ENCODE measurements at regions not wholly inside any gene's neighbourhood (a gene's known extent, or its start where the extent isn't known, plus 50 kb on each side); places are given as distances from the start of the nearest gene placed in this dataset.

DNA sequence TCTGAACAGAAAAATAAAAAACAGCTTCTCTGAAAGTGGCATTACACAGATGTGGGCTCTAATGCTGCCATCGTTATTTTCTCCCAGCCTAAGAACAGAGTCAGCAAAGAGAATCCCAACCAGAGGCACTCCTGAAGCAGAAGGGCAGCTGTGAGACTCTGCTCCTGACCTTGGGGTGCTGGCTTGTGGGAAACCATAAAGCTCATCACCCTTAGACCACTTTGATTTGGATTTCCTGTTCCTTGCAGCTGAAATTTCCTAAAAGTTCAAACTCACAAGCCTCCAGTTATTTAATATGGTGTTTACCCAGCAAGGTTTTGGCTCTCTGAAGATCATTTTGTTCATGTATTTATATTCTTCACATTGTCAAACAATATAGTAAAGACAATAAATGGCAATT lies 814.8 kb downstream of the TNS3 start:
- H3K4me2 ChIP-seq, result no peak overlapping the region
- H3K27ac Mint-ChIP-seq, result no peak overlapping the region

GRCh38 chr7:46764100-46764936 lies 817.6 kb downstream of the TNS3 start:
- peaks cover 7% of the 10 kb centered on the region; the same call in 1 of the 2 replicates for H3K36me3 ChIP-seq (ENCODE audit: insufficient read depth)
- H3K4me3 Mint-ChIP-seq, result no peak overlapping the region
- no peaks in the 10 kb centered on the region for H3K9me3 Mint-ChIP-seq
- H3K27ac Mint-ChIP-seq, result no peak overlapping the region
- no peaks in the 10 kb centered on the region for H3K4me1 Mint-ChIP-seq
- no peaks in the 10 kb centered on the region for H3K79me2 ChIP-seq (replicated peaks; ENCODE audit: insufficient read depth)
- no peaks in the 10 kb centered on the region for H3K4me1 ChIP-seq (ENCODE audit: insufficient read depth)
- no peaks in the 10 kb centered on the region for H3F3A ChIP-seq (replicated peaks; ENCODE audit: low read depth)
- no peak overlapping the region for H3K4me2 ChIP-seq
- no peak; the same call in 2 of the 3 replicates for ATAC-seq
- no peaks in the 10 kb centered on the region for H3K36me3 Mint-ChIP-seq (ENCODE audit: low read depth)
- TF ChIP-seq, protein P1, sequence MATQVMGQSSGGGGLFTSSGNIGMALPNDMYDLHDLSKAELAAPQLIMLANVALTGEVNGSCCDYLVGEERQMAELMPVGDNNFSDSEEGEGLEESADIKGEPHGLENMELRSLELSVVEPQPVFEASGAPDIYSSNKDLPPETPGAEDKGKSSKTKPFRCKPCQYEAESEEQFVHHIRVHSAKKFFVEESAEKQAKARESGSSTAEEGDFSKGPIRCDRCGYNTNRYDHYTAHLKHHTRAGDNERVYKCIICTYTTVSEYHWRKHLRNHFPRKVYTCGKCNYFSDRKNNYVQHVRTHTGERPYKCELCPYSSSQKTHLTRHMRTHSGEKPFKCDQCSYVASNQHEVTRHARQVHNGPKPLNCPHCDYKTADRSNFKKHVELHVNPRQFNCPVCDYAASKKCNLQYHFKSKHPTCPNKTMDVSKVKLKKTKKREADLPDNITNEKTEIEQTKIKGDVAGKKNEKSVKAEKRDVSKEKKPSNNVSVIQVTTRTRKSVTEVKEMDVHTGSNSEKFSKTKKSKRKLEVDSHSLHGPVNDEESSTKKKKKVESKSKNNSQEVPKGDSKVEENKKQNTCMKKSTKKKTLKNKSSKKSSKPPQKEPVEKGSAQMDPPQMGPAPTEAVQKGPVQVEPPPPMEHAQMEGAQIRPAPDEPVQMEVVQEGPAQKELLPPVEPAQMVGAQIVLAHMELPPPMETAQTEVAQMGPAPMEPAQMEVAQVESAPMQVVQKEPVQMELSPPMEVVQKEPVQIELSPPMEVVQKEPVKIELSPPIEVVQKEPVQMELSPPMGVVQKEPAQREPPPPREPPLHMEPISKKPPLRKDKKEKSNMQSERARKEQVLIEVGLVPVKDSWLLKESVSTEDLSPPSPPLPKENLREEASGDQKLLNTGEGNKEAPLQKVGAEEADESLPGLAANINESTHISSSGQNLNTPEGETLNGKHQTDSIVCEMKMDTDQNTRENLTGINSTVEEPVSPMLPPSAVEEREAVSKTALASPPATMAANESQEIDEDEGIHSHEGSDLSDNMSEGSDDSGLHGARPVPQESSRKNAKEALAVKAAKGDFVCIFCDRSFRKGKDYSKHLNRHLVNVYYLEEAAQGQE (IDR thresholded peaks at IDR 0.05; ENCODE audit: unreplicated experiment), result no peak
- TF ChIP-seq EZH2phosphoT487 (IDR thresholded peaks at IDR 0.05; ENCODE audit: unreplicated experiment) (no peak), ZNF331 (CRISPR knock-in tag; IDR thresholded peaks at IDR 0.05; ENCODE audit: low read depth) (no peak), ETS1 (IDR thresholded peaks at IDR 0.05) (no peak), NANOG (IDR thresholded peaks at IDR 0.05; ENCODE audit: borderline replicate concordance) (no peak), STAT1 (IDR thresholded peaks at IDR 0.05; ENCODE audit: unreplicated experiment) (no peak), ZNF462 (CRISPR knock-in tag; IDR thresholded peaks at IDR 0.05) (no peak), POLR2AphosphoS5 (IDR thresholded peaks at IDR 0.05; ENCODE audit: low read depth) (no peak)
- DNase-seq (ENCODE audit: low spot score), result no peak
- peaks cover 19% of the 10 kb centered on the region; the same call in 1 of the 2 replicates for H3K9me2 ChIP-seq (ENCODE audit: insufficient read depth)
- 0 out of 2 replicates have a peak overlapping the region, but pooled peaks have one; percentile 43 for H2AFZ ChIP-seq
- H3K4me3 ChIP-seq, result no peak overlapping the region
- no peaks in the 10 kb centered on the region for H3K27me3 ChIP-seq (ENCODE audit: insufficient read depth)
- H3K27ac ChIP-seq (ENCODE audit: low read depth), result no peak overlapping the region
- peaks cover 5% of the 10 kb centered on the region for H3K27me3 Mint-ChIP-seq (ENCODE audit: insufficient read depth, low read depth, poor library complexity)
- no peaks in the 10 kb centered on the region for H4K20me1 ChIP-seq (replicated peaks; ENCODE audit: insufficient read depth)

More for the DNA sequence above, 814.8 kb downstream of the TNS3 start:
- Histone ChIP-seq H4K20me1 (replicated peaks; ENCODE audit: insufficient read depth) (no peaks in the 10 kb centered on the region), H3K27me3 (ENCODE audit: insufficient read depth) (no peaks in the 10 kb centered on the region), H3K36me3 (ENCODE audit: insufficient read depth) (peaks cover 7% of the 10 kb centered on the region; the same call in 1 of the 2 replicates), H3K27ac (ENCODE audit: low read depth) (no peak overlapping the region), H3K4me1 (ENCODE audit: insufficient read depth) (peaks cover 6% of the 10 kb centered on the region; the same call in 1 of the 2 replicates), H3K9me2 (ENCODE audit: insufficient read depth) (peaks cover 22% of the 10 kb centered on the region; the same call in 1 of the 2 replicates), H3F3A (replicated peaks; ENCODE audit: low read depth) (no peaks in the 10 kb centered on the region), H3K79me2 (replicated peaks; ENCODE audit: insufficient read depth) (no peaks in the 10 kb centered on the region), H2AFZ (no peak overlapping the region), H3K4me3 (no peak overlapping the region)
- no peak for TF ChIP-seq POLR2AphosphoS5 (IDR thresholded peaks at IDR 0.05; ENCODE audit: low read depth)
- no peak for TF ChIP-seq CREB1 (CRISPR knock-in tag; IDR thresholded peaks at IDR 0.05; ENCODE audit: low read depth)
- Mint-ChIP-seq H3K27me3 (ENCODE audit: insufficient read depth, low read depth, poor library complexity) (peaks cover 5% of the 10 kb centered on the region), H3K4me1 (peaks cover 4% of the 10 kb centered on the region), H3K9me3 (no peaks in the 10 kb centered on the region), H3K4me3 (no peak overlapping the region), H3K36me3 (ENCODE audit: low read depth) (no peaks in the 10 kb centered on the region)
- DNase-seq (ENCODE audit: low spot score) (no peak), ATAC-seq (no peak)
